GM06990 (cell line): ENCODE measurements at regions not wholly inside any gene's neighbourhood (a gene's known extent, or its start where the extent isn't known, plus 50 kb on each side); places are given as distances from the start of the nearest gene placed in this dataset.

Source experiments
- DNase-seq: peaks from one replicate; pipeline ENCODE4 v3.0.0-alpha.2; 2011; ENCODE audit not compliant: insufficient read length; ENCODE audit errors: extremely low read depth
- H3K27me3 ChIP-seq: replicated peaks from 2 replicates; pipeline ENCODE4 v1.6.0; 2011; ENCODE audit warnings: low read length; ENCODE audit not compliant: control insufficient read depth, insufficient read depth
- H3K36me3 ChIP-seq: 2 replicates; pipeline ENCODE4 v1.5.1; 2011; ENCODE audit warnings: low read length; ENCODE audit not compliant: control insufficient read depth, insufficient read depth
- H3K4me3 ChIP-seq: replicated peaks from 2 replicates; pipeline ENCODE4 v1.5.1; 2011; ENCODE audit warnings: low read depth, mild to moderate bottlenecking, control low read depth, low read length
- TF ChIP-seq, protein P1 (sequence below): IDR thresholded peaks from 2 replicates; pipeline ENCODE4 v1.5.1; 2011; ENCODE audit warnings: low read length, control low read depth, mild to moderate bottlenecking, inconsistent platforms; ENCODE audit not compliant: insufficient read depth, poor library complexity, severe bottlenecking

DNA sequence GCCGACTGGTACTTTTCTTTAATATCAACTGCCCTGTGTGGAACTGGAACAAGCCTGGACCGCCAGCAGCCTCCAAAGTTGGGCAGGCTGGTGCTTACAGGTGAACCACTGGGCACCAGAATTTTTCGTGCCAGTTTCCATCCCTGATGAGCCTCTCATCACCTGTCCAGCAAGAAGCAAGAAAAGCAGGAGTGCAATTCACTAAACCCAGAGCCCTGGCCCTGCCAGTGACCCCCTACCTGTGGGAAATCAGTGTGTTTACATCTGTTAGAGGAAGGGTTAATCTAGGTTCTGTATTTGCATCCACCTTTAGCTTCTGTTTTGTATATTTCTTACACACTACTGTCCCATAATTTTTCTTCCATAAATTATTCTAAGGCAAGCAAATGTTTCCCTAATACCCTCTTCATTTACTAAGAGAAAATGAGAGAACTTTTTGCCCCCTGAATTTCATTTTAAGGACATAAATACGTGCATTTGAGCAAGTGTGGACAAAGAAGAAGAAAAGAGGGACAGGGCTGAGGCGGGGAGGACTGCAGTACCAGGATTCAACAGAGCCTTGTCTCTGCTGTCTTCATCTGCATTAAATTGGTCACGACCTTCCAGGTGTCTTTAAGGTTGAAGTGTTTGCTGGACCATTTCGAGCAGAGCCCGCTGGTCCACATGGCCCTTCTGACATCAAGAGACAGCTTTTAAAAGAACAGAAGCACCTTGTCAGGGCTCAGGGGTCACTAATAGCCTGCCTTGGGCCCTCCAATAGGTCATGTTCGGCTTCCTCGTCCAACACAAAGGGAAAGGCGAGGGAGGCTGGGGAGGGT, 763.1 kb downstream of the BCL11A start:
- no peak overlapping the region for H3K4me3 ChIP-seq
- H3K27me3 ChIP-seq, result no peaks in the 10 kb centered on the region; the same call in 1 of the 2 replicates
- TF ChIP-seq, protein P1, sequence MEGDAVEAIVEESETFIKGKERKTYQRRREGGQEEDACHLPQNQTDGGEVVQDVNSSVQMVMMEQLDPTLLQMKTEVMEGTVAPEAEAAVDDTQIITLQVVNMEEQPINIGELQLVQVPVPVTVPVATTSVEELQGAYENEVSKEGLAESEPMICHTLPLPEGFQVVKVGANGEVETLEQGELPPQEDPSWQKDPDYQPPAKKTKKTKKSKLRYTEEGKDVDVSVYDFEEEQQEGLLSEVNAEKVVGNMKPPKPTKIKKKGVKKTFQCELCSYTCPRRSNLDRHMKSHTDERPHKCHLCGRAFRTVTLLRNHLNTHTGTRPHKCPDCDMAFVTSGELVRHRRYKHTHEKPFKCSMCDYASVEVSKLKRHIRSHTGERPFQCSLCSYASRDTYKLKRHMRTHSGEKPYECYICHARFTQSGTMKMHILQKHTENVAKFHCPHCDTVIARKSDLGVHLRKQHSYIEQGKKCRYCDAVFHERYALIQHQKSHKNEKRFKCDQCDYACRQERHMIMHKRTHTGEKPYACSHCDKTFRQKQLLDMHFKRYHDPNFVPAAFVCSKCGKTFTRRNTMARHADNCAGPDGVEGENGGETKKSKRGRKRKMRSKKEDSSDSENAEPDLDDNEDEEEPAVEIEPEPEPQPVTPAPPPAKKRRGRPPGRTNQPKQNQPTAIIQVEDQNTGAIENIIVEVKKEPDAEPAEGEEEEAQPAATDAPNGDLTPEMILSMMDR, result no peak
- no peak for DNase-seq
- H3K36me3 ChIP-seq, result no peaks in the 10 kb centered on the region

DNA sequence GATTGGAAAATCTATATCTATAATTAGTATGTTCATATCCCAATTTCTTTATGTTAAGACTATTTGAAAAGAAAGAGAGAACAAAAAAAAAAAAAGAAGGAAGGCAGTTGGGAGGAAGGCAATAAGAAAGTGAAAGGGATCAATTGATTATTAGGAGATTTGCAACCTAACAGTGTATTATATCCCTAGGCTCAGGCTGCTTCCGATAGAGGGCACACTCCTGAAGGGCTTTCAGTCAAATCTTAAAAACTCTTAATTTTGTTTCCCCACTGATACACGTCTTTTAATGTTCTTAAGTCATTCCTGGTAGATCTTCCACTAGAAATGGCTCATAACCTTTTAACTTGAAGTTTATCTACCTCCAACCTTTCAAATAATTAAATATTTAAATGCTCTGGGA, 763.9 kb downstream of the BCL11A start:
- Histone ChIP-seq H3K27me3 (no peaks in the 10 kb centered on the region; the same call in 1 of the 2 replicates), H3K36me3 (no peaks in the 10 kb centered on the region), H3K4me3 (no peak overlapping the region)
- no peak for DNase-seq
- TF ChIP-seq, protein P1, result no peak

DNA sequence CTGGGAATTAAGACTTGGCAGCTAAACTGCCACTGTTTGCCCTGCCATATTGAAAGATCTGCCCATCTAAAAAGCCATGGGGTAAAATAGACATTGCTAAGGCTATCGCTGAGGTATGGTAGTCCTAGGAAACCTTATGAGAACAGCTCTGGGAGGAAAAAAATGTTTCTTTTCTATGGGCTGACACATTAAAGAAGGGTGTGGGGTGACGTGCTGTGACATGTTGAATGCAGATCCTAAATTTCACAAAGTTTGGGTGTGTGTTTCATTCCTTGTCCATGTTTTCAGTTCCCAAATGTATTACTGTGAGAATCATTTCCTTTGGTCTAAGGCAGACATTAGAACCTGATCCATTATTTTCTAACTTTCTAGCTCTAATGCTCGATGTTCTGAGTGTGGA, 766.4 kb downstream of the BCL11A start:
- no peak for DNase-seq
- no peak overlapping the region for H3K4me3 ChIP-seq
- no peaks in the 10 kb centered on the region for H3K36me3 ChIP-seq
- no peaks in the 10 kb centered on the region for H3K27me3 ChIP-seq
- TF ChIP-seq, protein P1, result no peak

DNA sequence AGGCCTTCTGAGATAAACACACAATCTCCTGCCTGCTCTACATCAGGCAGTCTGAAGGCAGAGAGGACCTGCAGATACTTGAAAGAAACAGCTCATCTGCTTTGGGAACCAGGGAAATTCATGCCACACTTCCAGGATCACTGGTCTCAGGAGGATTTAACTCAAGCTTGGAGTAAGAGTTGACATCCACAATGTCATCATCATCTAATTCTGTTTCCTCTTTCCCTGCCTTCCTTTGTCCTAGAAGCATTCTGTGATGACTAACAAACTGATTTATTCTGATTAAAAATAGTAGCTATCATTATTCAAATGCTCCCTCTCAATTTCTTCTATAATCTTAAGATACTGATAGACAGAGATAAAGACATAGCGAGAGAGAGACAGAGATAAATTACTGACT, 766.8 kb downstream of the BCL11A start:
- no peaks in the 10 kb centered on the region for H3K36me3 ChIP-seq
- no peaks in the 10 kb centered on the region for H3K27me3 ChIP-seq
- TF ChIP-seq, protein P1, result no peak
- DNase-seq, result no peak
- no peak overlapping the region for H3K4me3 ChIP-seq

DNA sequence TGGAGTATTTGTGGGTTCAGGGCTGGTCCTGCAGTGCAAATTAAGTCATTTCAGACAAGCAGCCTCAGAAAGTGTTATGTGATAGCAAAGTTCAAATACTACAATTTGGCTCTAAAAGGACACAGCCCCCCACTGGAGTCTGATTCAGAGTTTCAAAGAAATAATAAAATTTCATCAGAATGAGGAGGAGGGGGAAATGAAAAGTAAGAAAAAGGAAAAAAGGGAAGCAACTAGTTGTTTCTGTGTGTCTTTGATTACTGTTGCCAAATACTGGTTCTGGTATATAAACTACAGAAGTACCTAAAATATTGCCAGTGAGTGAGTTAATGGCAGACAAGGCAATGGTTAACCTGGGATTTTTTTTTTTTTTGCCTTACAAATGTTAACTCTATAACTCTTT, 773.9 kb downstream of the BCL11A start:
- no peaks in the 10 kb centered on the region for H3K27me3 ChIP-seq
- H3K4me3 ChIP-seq, result no peak overlapping the region
- TF ChIP-seq, protein P1, result no peak
- H3K36me3 ChIP-seq, result no peaks in the 10 kb centered on the region
- no peak for DNase-seq
